HepG2 (cell line): ENCODE measurements at regions not wholly inside any gene's neighbourhood (a gene's known extent, or its start where the extent isn't known, plus 50 kb on each side); places are given as distances from the start of the nearest gene placed in this dataset.

Experiments
- ATAC-seq: fragments of 200-7000 bp; cut with Tn5 transposase; 3 replicates; pipeline ENCODE4 v1.9.1; 2020; ENCODE audit warnings: mild to moderate bottlenecking, moderate library complexity
- BruUV-seq: library from RNA; stranded (reverse); fragments of 400-500 nt; replicated peaks from 2 replicates; lab custom pipeline; 2021; lab: Mats Ljungman, UMichigan
- CTCF ChIA-PET: fragments of 300-600 bp; formaldehyde crosslinking; extraction: SDS; loops from one replicate; lab custom pipeline; 2021; ENCODE audit warnings: low total read pairs, inconsistent platforms, low intra/inter-chr PET ratio; lab: Yijun Ruan, JAX
- POLR2A ChIA-PET: fragments of 350-600 bp; sonication (Branson Sonifier 250); formaldehyde crosslinking; loops from one replicate; lab custom pipeline; 2020; ENCODE audit warnings: antibody characterized with exemption, inconsistent platforms; lab: Yijun Ruan, JAX
- DNase-seq: peaks from one replicate; pipeline ENCODE4 v3.0.0-alpha.2; 2015; ENCODE audit warnings: low spot score
- FAIRE-seq: peaks from 3 replicates; lab custom pipeline; 2011; peaks lifted over from hg19 to GRCh38; lab: Jason Lieb, UNC
- H2AFZ ChIP-seq: one replicate; pipeline ENCODE4 v1.6.1; 2011; ENCODE audit warnings: low read length, inconsistent platforms
- H3K27ac ChIP-seq: fragments of 300-600 bp; 3 replicates; pipeline ENCODE4 v1.8.0; 2011; ENCODE audit warnings: mixed run types, mild to moderate bottlenecking, mixed read lengths, low read length, inconsistent platforms; ENCODE audit not compliant: insufficient read depth; ENCODE audit errors: extremely low read length
- H3K27me3 ChIP-seq, 2 experiments: fragments of 200-600 bp in 1 of 2; 2 replicates in 1 of 2; 3 replicates in 1 of 2; pipeline versions ENCODE4 v1.6.0 to v1.8.0; 2011; ENCODE audit warnings: low read length in 2 of 2, mild to moderate bottlenecking in 2 of 2, moderate library complexity in 2 of 2, inconsistent platforms in 1 of 2; ENCODE audit not compliant: insufficient read depth in 2 of 2, control insufficient read depth in 1 of 2
- H3K36me3 ChIP-seq, 2 experiments: fragments of 200-600 bp in 1 of 2; replicated peaks in 1 of 2; 2 replicates in 1 of 2; 3 replicates in 1 of 2; pipeline versions ENCODE4 v1.5.1 to v1.8.0; 2011; ENCODE audit warnings: low read length in 2 of 2, inconsistent platforms in 1 of 2; ENCODE audit not compliant: insufficient read depth in 2 of 2, control insufficient read depth in 1 of 2
- H3K4me1 ChIP-seq: 2 replicates; pipeline ENCODE4 v1.5.1; 2012; ENCODE audit warnings: low read length, inconsistent platforms; ENCODE audit not compliant: insufficient read depth
- H3K4me2 ChIP-seq: 2 replicates; pipeline ENCODE4 v1.6.0; 2011; ENCODE audit warnings: low read depth, low read length, inconsistent platforms
- H3K4me3 ChIP-seq, 3 experiments: fragments of 200-600 bp in 1 of 3; sonication (generic), shearing (Covaris generic) in 1 of 3; replicated peaks in 1 of 3; 2 replicates each; pipeline ENCODE4 v1.5.1; 2011 to 2016; ENCODE audit warnings: low read length in 3 of 3, inconsistent platforms in 2 of 3, low read depth in 2 of 3, mild to moderate bottlenecking in 2 of 3, control low read depth in 1 of 3, mixed read lengths in 1 of 3; ENCODE audit not compliant: insufficient read depth in 1 of 3
- H3K79me2 ChIP-seq: one replicate; pipeline ENCODE4 v1.6.1; 2011; ENCODE audit warnings: low read length, inconsistent platforms; ENCODE audit not compliant: insufficient read depth
- H3K9ac ChIP-seq: 2 replicates; pipeline ENCODE4 v1.6.0; 2011; ENCODE audit warnings: mild to moderate bottlenecking, low read depth, low read length, inconsistent platforms; ENCODE audit not compliant: insufficient read depth
- H3K9me3 ChIP-seq: 2 replicates; pipeline ENCODE4 v1.5.1; 2012; ENCODE audit warnings: mild to moderate bottlenecking, low read length
- H4K20me1 ChIP-seq: 2 replicates; pipeline ENCODE4 v1.6.0; 2011; ENCODE audit warnings: inconsistent platforms, mild to moderate bottlenecking, low read length, moderate library complexity; ENCODE audit not compliant: insufficient read depth
- AGO1 ChIP-seq: fragments of 200-400 bp; formaldehyde crosslinking; IDR thresholded peaks from 2 replicates; pipeline ENCODE4 v1.6.1; 2017; ENCODE audit warnings: mild to moderate bottlenecking, low read depth, low read length, moderate library complexity; ENCODE audit not compliant: poor library complexity, severe bottlenecking
- CENPX ChIP-seq: sonication (generic); formaldehyde crosslinking; IDR thresholded peaks from 2 replicates; pipeline ENCODE4 v1.9.0; 2021; ENCODE audit warnings: mild to moderate bottlenecking, missing genetic modification reagents, moderate library complexity
- ELF1 ChIP-seq: sonication (generic); formaldehyde crosslinking; IDR thresholded peaks from 2 replicates; pipeline ENCODE4 v1.4.0; 2020; ENCODE audit warnings: missing genetic modification reagents
- LBX2 ChIP-seq: sonication (generic); formaldehyde crosslinking; IDR thresholded peaks from 2 replicates; pipeline ENCODE4 v1.5.0; 2020; ENCODE audit warnings: missing genetic modification reagents, mild to moderate bottlenecking, borderline replicate concordance
- NBN ChIP-seq: fragments of 450-650 bp; conservative IDR thresholded peaks from 2 replicates; pipeline ENCODE4 v1.6.1; 2017
- U2AF2 ChIP-seq: fragments of 200-400 bp; formaldehyde crosslinking; IDR thresholded peaks from 2 replicates; pipeline ENCODE4 v1.6.1; 2017; ENCODE audit warnings: low read depth, mild to moderate bottlenecking, low read length
- ZBTB1 ChIP-seq: sonication (generic); formaldehyde crosslinking; IDR thresholded peaks from 2 replicates; pipeline ENCODE4 v1.4.0; 2020; ENCODE audit warnings: missing genetic modification reagents, borderline replicate concordance
- ZEB1 ChIP-seq: IDR thresholded peaks from 2 replicates; pipeline ENCODE4 v1.6.1; 2012; ENCODE audit warnings: mild to moderate bottlenecking, low read depth, inconsistent platforms; ENCODE audit not compliant: insufficient replicate concordance
- ZNF562 ChIP-seq: sonication (generic); formaldehyde crosslinking; IDR thresholded peaks from 2 replicates; pipeline ENCODE4 v1.8.0; 2022; ENCODE audit warnings: missing genetic modification reagents, borderline replicate concordance
- ZNF607 ChIP-seq: sonication (generic); formaldehyde crosslinking; IDR thresholded peaks from 2 replicates; pipeline ENCODE4 v1.5.1; 2020; ENCODE audit warnings: missing genetic modification reagents, mild to moderate bottlenecking, borderline replicate concordance
- ZNF660 ChIP-seq: sonication (generic); formaldehyde crosslinking; IDR thresholded peaks from 2 replicates; pipeline ENCODE4 v1.5.1; 2020; ENCODE audit warnings: mild to moderate bottlenecking, low read depth, missing genetic modification reagents, borderline replicate concordance
- ZNF75D ChIP-seq: sonication (generic); formaldehyde crosslinking; IDR thresholded peaks from 2 replicates; pipeline ENCODE4 v1.8.1; 2023; ENCODE audit warnings: missing genetic modification reagents, mild to moderate bottlenecking, borderline replicate concordance
- ZNF841 ChIP-seq: sonication (generic); formaldehyde crosslinking; IDR thresholded peaks from 2 replicates; pipeline ENCODE4 v1.8.1; 2023; ENCODE audit warnings: missing genetic modification reagents, borderline replicate concordance
- WGBS: methylation state at CpG from one replicate; pipeline ENCODE4 v1.1.6; 2017; ENCODE audit warnings: low lambda C conversion rate; 5-methylcytosine and 5-hydroxymethylcytosine counted together
- in situ Hi-C: cut with HindIII; loops from 2 replicates; pipeline ENCODE4 v1.10.0; 2017; ENCODE audit warnings: low pct_unique_long_range_greater_than_20kb; ENCODE audit not compliant: extremely low pct_ligation_motif_present
- intact Hi-C: fragments of 100-400 bp; cut with micrococcal nuclease; formaldehyde crosslinking; loops from one replicate; pipeline ENCODE4 v1.10.0; 2022; ENCODE audit not compliant: unreplicated experiment
- TF ChIP-seq, protein P1 (sequence below): IDR thresholded peaks from 2 replicates; pipeline ENCODE4 v1.6.1; 2016; ENCODE audit warnings: missing compliant biosample characterization, missing genetic modification reagents, borderline replicate concordance
- TF ChIP-seq, protein P2 (sequence below): sonication (generic); formaldehyde crosslinking; IDR thresholded peaks from 2 replicates; pipeline ENCODE4 v1.4.0; 2020; ENCODE audit warnings: missing genetic modification reagents, borderline replicate concordance
- TF ChIP-seq, protein P3 (sequence below): sonication (generic); formaldehyde crosslinking; IDR thresholded peaks from 2 replicates; pipeline ENCODE4 v1.4.0; 2020; ENCODE audit warnings: missing genetic modification reagents

GRCh38 chr7:52009181-52009580, 692.6 kb upstream of the COBL start:
- no peaks in the 10 kb centered on the region for H3K79me2 ChIP-seq
- BruUV-seq, result no TSS peak
- H3K9ac ChIP-seq, result no peak overlapping the region
- H4K20me1 ChIP-seq, result no peaks in the 10 kb centered on the region
- WGBS, result 3% methylated on average over 1 of the region's 1 CpG
- in situ Hi-C loops, result no loop called here
- no peaks in the 10 kb centered on the region for H3K36me3 ChIP-seq
- ATAC-seq (no peak), FAIRE-seq (no peak), DNase-seq (no peak)
- H3K4me1 ChIP-seq, result peaks cover 19% of the 10 kb centered on the region
- TF ChIP-seq NBN (no peak), ZNF562 (no peak), ZNF841 (CRISPR knock-in tag) (no peak), ZNF660 (CRISPR knock-in tag) (no peak), U2AF2 (no peak), ZEB1 (no peak), ZNF75D (CRISPR knock-in tag) (no peak), CENPX (CRISPR knock-in tag) (no peak), AGO1 (no peak), ZNF607 (CRISPR knock-in tag) (no peak), ELF1 (CRISPR knock-in tag) (no peak), ZBTB1 (CRISPR knock-in tag) (no peak), LBX2 (no peak)
- TF ChIP-seq, protein P1, sequence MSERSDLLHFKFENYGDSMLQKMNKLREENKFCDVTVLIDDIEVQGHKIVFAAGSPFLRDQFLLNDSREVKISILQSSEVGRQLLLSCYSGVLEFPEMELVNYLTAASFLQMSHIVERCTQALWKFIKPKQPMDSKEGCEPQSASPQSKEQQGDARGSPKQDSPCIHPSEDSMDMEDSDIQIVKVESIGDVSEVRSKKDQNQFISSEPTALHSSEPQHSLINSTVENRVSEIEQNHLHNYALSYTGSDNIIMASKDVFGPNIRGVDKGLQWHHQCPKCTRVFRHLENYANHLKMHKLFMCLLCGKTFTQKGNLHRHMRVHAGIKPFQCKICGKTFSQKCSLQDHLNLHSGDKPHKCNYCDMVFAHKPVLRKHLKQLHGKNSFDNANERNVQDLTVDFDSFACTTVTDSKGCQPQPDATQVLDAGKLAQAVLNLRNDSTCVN (CRISPR knock-in tag), result no peak
- TF ChIP-seq, protein P2, sequence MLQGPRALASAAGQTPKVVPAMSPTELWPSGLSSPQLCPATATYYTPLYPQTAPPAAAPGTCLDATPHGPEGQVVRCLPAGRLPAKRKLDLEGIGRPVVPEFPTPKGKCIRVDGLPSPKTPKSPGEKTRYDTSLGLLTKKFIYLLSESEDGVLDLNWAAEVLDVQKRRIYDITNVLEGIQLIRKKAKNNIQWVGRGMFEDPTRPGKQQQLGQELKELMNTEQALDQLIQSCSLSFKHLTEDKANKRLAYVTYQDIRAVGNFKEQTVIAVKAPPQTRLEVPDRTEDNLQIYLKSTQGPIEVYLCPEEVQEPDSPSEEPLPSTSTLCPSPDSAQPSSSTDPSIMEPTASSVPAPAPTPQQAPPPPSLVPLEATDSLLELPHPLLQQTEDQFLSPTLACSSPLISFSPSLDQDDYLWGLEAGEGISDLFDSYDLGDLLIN, result no peak
- TF ChIP-seq, protein P3, sequence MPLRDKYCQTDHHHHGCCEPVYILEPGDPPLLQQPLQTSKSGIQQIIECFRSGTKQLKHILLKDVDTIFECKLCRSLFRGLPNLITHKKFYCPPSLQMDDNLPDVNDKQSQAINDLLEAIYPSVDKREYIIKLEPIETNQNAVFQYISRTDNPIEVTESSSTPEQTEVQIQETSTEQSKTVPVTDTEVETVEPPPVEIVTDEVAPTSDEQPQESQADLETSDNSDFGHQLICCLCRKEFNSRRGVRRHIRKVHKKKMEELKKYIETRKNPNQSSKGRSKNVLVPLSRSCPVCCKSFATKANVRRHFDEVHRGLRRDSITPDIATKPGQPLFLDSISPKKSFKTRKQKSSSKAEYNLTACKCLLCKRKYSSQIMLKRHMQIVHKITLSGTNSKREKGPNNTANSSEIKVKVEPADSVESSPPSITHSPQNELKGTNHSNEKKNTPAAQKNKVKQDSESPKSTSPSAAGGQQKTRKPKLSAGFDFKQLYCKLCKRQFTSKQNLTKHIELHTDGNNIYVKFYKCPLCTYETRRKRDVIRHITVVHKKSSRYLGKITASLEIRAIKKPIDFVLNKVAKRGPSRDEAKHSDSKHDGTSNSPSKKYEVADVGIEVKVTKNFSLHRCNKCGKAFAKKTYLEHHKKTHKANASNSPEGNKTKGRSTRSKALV (CRISPR knock-in tag), result no peak
- H3K9me3 ChIP-seq, result no peaks in the 10 kb centered on the region
- H3K4me3 ChIP-seq, result no peak overlapping the region
- intact Hi-C loops, result no loop called here
- ChIA-PET CTCF (no interaction called here), POLR2A (no interaction called here)
- H3K27ac ChIP-seq, result no peak overlapping the region
- no peak overlapping the region for H3K4me2 ChIP-seq
- no peaks in the 10 kb centered on the region for H3K27me3 ChIP-seq
- H2AFZ ChIP-seq, result no peak overlapping the region
